ENCODE measurements at regions not wholly inside any gene's neighbourhood (a gene's known extent, or its start where the extent isn't known, plus 50 kb on each side); places are given as distances from the start of the nearest gene placed in this dataset.

DNA sequence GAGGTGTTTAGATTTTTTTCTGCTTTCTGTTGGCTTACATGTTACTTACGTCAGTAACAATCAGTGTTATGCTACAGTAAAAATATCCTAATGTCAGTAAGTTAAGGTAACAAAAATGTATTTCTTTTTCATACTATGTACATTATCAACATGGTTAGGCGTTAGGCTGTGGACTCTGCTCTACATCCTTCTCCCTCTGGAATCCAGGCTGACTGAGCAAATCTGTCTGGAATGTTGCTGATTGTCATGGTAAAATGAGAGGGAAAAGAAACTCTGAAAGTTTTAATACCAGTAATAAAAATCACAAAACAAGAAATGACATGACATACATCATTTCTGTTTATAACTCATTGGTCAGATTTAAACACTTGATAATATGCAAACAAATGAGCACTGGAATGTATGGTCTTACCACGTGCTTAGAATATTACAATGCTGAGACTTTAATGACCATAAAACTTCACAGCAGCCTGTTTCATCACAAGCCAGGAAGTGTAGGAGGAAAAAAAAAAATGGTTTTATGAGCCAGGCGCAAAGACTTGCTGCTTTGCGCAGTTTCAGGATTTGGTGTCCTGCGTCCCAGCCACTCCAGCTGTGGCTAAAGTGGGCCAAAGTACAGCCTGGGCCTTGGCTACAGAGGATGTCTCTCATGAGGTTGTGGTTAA, 252.4 kb downstream of the FSIP2 start:
- no peak for DNase-seq (ENCODE audit: low read depth)
- TF ChIP-seq, protein P1, sequence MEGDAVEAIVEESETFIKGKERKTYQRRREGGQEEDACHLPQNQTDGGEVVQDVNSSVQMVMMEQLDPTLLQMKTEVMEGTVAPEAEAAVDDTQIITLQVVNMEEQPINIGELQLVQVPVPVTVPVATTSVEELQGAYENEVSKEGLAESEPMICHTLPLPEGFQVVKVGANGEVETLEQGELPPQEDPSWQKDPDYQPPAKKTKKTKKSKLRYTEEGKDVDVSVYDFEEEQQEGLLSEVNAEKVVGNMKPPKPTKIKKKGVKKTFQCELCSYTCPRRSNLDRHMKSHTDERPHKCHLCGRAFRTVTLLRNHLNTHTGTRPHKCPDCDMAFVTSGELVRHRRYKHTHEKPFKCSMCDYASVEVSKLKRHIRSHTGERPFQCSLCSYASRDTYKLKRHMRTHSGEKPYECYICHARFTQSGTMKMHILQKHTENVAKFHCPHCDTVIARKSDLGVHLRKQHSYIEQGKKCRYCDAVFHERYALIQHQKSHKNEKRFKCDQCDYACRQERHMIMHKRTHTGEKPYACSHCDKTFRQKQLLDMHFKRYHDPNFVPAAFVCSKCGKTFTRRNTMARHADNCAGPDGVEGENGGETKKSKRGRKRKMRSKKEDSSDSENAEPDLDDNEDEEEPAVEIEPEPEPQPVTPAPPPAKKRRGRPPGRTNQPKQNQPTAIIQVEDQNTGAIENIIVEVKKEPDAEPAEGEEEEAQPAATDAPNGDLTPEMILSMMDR (conservative IDR thresholded peaks at IDR 0.05; ENCODE audit: low read length) = no peak
- H3K4me3 ChIP-seq (ENCODE audit: low read length) = no peak overlapping the region

DNA sequence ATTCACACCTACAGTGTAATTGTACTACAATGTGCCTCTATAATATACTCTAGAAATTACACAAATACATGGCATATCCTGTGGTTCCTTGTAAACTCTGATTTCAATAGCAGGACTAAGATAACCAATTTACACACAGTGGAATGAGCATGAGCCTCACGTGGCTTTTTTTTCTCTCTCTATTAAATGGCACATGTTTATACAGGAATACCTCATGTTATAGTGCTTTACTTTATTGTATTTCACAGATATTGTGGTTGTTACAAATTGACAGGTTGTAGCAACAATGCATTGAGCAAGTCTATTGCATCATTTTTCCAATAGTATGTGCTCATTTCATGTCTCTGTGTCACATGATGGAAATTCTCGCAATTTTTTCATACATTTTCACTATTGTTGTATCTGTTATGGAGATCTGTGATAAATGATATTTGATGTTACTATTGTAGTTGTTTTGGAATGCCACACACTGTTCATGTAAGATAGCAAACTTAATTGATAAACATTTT, 260.0 kb downstream of the FSIP2 start:
- DNase-seq (ENCODE audit: low read depth) = no peak
- TF ChIP-seq, protein P1 (conservative IDR thresholded peaks at IDR 0.05; ENCODE audit: low read length) = no peak
- H3K4me3 ChIP-seq (ENCODE audit: low read length) = no peak overlapping the region

DNA sequence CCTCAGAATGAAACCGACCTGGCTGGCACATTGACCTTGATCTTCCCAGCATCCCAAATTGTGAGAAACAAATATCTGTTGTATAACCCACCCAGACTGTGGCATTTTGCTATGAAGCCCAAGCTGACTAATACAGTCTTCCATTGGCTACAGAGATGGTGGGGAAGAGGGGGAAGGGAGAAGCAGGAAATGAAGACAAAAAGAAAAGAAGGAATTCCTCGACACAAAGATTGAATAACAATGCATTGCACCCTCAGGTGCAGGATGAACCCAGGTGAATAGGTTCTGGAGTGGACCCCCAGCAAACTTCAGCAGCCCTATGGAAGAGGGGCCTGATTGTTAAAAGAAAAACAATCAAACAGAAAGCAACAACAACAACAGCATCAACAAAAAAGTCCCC, 270.7 kb downstream of the FSIP2 start:
- TF ChIP-seq, protein P1 (conservative IDR thresholded peaks at IDR 0.05; ENCODE audit: low read length) = no peak
- H3K4me3 ChIP-seq (ENCODE audit: low read length) = no peak overlapping the region
- no peak for DNase-seq (ENCODE audit: low read depth)

GRCh38 chr2:186017278-186017677, 278.7 kb downstream of the FSIP2 start:
- TF ChIP-seq, protein P1 (conservative IDR thresholded peaks at IDR 0.05; ENCODE audit: low read length) = no peak
- no peak for DNase-seq (ENCODE audit: low read depth)
- no peak overlapping the region for H3K4me3 ChIP-seq (ENCODE audit: low read length)

DNA sequence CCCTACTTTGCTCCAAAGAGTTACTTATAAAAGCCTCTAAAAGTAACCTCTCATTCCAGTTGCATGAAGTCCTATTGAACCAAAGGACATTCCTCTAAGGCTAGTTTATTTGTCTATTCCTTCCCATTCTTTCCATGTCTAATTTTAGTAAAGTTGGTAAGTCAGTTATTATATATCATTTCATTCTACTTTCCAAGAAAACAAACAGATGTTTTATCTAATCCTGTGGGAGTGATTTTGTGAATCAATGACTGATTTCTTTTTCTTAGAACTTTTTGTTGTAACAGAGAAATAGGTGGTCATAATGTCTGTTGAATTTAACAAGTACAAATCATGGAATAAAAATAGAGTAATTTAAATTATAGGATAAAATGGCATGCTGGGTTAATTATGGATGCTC, 286.3 kb downstream of the FSIP2 start:
- TF ChIP-seq, protein P1 (conservative IDR thresholded peaks at IDR 0.05; ENCODE audit: low read length) = no peak
- H3K4me3 ChIP-seq (ENCODE audit: low read length) = no peak overlapping the region

DNA sequence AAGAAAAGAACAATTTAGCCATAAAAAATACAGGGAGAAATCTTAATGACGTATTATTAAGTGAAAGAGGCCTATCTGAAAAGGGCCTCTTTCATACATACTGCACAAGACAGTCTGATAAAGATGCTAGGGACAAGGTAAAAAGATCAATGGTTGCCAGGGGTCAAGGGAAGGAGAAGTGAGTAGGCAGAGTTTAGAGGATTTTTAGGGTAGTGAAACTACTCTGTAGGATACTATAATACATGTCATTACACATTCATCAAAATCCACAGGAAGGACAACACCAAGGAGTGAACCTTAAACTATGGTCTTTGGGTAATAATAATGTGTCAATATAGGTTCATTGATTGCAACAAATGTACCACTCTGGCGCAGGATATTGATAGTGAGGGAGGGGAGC, 289.3 kb downstream of the FSIP2 start:
- TF ChIP-seq, protein P1 (conservative IDR thresholded peaks at IDR 0.05; ENCODE audit: low read length) = no peak
- no peak for DNase-seq (ENCODE audit: low read depth)
- H3K4me3 ChIP-seq (ENCODE audit: low read length) = no peak overlapping the region

More for the DNA sequence above, 286.3 kb downstream of the FSIP2 start:
- DNase-seq (ENCODE audit: low read depth) = no peak

DNA sequence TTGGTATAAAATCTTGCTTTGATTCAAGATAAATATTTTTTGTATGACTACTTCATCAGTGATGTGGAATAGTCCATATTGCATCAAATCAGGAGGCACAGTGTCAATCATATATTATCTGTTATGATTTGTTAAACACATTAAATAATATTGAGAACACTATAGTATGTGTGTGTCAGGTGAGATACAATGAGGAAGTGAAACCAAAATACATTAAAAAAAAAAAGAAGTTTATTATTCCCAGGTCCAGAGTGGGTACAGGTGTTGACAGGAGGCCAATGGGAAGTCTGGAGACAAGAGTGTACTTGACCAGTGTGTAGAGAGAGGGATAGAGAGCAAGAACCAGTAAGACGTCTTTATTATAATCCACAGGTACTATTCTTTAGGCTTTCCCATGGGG, 292.6 kb downstream of the FSIP2 start:
- TF ChIP-seq, protein P1 (conservative IDR thresholded peaks at IDR 0.05; ENCODE audit: low read length) = no peak
- DNase-seq (ENCODE audit: low read depth) = no peak

More for the DNA sequence above, 292.6 kb downstream of the FSIP2 start:
- H3K4me3 ChIP-seq (ENCODE audit: low read length) = no peak overlapping the region
